Skeletal muscle tissue (tissue), 3 donors: ENCODE measurements at regions not wholly inside any gene's neighbourhood (a gene's known extent, or its start where the extent isn't known, plus 50 kb on each side); places are given as distances from the start of the nearest gene placed in this dataset.

Experiments used
- H3K27ac ChIP-seq: one replicate; pipeline ENCODE4 v1.7.0; 2013; ENCODE audit warnings: mild to moderate bottlenecking, low read depth, low read length, inconsistent platforms
- H3K27me3 ChIP-seq, 3 donors: one replicate each; pipeline ENCODE4 v1.7.0; 2013; ENCODE audit warnings: low read length in 3 of 3; ENCODE audit not compliant: control insufficient read depth in 3 of 3, insufficient read depth in 3 of 3
- H3K36me3 ChIP-seq, 3 donors: one replicate each; pipeline ENCODE4 v1.7.0; 2013; ENCODE audit warnings: low read length in 3 of 3; ENCODE audit not compliant: control insufficient read depth in 3 of 3, insufficient read depth in 3 of 3
- H3K4me1 ChIP-seq, 3 donors: one replicate each; pipeline ENCODE4 v1.7.0; 2013; ENCODE audit warnings: low read length in 3 of 3, mild to moderate bottlenecking in 3 of 3; ENCODE audit not compliant: control insufficient read depth in 3 of 3, insufficient read depth in 3 of 3
- H3K4me3 ChIP-seq, 3 donors: one replicate each; pipeline ENCODE4 v1.7.0; 2013; ENCODE audit warnings: low read length in 3 of 3
- H3K9ac ChIP-seq, 3 donors: one replicate each; pipeline ENCODE4 v1.7.0; 2013; ENCODE audit warnings: low read length in 3 of 3, mild to moderate bottlenecking in 3 of 3, moderate library complexity in 2 of 3, low read depth in 1 of 3
- H3K9me3 ChIP-seq, 3 donors: one replicate each; pipeline ENCODE4 v1.7.0; 2013; ENCODE audit warnings: low read length in 3 of 3; ENCODE audit not compliant: control insufficient read depth in 3 of 3
- donor health status: Osteomylitis.

DNA sequence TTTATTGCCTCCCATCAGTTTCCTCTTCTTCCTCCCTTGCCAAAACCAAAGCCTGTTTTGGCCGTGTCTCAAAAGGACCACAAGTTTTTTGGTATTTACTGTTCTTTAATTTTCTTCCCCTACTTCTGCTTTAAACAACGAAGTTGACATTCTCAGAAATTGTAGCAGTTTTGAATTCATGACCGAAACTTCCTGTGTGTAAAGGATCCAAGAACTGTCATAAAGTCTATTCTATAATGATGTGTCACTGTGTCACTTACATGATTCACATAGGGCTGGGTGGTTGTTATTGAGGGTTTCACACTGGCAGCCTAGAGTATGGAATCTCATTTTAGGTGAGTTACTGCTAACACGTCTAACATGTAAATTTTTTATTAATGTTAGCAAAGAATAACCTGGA lies 741.0 kb upstream of the KLHL1 start:
- no peak overlapping the region for H3K27ac ChIP-seq
- H3K9ac ChIP-seq = no peak overlapping the region
- no peaks in the 10 kb centered on the region for H3K4me1 ChIP-seq
- H3K9me3 ChIP-seq = peaks cover 0 to 1% (median 0%) of the 10 kb centered on the region in 3 donors
- no peak overlapping the region for H3K4me3 ChIP-seq
- no peaks in the 10 kb centered on the region for H3K36me3 ChIP-seq
- H3K27me3 ChIP-seq = no peaks in the 10 kb centered on the region

DNA sequence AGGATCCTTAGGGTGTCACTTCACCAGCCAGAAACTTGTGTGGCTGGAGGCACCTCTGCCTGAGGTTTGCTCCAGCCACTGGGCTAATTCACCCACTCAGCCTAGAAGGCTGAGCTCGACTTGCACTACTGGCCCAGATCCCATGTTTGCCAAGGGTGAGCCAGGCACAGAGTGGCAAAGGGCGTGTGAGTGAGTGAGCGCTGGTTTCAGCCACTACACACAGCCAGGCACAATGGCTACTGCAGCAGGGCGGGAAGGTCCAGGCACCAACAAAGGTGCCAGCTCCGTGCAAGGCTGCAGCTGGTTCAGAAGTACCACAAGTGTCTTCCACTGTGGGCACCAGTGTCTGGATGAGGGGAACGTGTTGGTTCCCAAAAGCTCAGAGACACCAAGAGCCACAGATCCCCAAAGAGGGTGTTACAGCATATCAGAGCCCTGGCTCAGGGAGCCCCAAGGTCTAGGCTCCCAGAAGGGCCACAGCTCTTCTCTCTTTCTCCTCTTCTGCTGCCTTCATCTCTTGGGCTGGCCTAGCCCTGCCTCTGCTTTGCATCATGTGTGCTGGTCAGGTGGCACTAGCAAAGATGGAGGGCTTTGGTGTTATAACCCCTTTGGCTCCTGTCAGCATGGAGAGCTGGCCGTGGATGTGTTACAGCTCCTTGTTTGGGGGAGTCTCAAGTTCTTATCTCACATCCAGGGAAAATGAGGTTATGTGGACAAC lies 736.3 kb upstream of the KLHL1 start:
- Histone ChIP-seq H3K36me3 (no peaks in the 10 kb centered on the region), H3K9ac (no peak overlapping the region), H3K4me1 (no peaks in the 10 kb centered on the region), H3K4me3 (no peak overlapping the region), H3K27ac (no peak overlapping the region), H3K27me3 (peaks cover 0 to 3% (median 0%) of the 10 kb centered on the region in 3 donors), H3K9me3 (peaks cover 0 to 1% (median 0%) of the 10 kb centered on the region in 3 donors)

DNA sequence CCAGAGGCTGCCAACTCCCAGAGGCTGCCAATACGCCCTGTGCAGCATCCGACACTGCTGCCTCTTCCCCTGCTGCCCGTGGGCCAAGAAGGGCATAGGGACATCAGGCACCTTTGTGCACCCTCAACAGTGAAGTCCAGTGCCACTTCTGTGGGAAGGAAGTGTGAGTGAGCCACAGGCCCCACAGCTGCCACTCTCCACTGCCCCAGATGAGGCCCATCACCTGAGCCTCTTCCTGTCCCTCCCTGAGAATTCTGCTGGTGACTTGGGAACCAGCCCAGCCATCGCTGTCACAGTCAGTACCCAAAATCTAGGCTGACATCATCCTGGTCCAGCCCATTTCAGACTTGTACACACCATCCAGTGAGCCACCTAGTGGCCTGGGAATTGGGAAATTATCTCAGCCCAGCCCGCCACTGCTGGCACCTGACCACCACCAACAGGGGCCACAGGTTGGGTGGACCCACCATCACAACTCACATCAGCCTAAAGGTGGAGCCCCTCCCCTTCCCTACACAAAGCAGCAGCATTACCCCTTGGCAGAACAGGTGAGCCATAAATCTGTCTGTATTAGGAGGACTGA lies 733.9 kb upstream of the KLHL1 start:
- Histone ChIP-seq H3K36me3 (no peaks in the 10 kb centered on the region), H3K9me3 (peaks cover 0 to 1% (median 0%) of the 10 kb centered on the region in 3 donors), H3K4me3 (no peak overlapping the region), H3K27ac (no peak overlapping the region), H3K4me1 (no peaks in the 10 kb centered on the region), H3K9ac (no peak overlapping the region), H3K27me3 (peaks cover 0 to 3% (median 0%) of the 10 kb centered on the region in 3 donors)

DNA sequence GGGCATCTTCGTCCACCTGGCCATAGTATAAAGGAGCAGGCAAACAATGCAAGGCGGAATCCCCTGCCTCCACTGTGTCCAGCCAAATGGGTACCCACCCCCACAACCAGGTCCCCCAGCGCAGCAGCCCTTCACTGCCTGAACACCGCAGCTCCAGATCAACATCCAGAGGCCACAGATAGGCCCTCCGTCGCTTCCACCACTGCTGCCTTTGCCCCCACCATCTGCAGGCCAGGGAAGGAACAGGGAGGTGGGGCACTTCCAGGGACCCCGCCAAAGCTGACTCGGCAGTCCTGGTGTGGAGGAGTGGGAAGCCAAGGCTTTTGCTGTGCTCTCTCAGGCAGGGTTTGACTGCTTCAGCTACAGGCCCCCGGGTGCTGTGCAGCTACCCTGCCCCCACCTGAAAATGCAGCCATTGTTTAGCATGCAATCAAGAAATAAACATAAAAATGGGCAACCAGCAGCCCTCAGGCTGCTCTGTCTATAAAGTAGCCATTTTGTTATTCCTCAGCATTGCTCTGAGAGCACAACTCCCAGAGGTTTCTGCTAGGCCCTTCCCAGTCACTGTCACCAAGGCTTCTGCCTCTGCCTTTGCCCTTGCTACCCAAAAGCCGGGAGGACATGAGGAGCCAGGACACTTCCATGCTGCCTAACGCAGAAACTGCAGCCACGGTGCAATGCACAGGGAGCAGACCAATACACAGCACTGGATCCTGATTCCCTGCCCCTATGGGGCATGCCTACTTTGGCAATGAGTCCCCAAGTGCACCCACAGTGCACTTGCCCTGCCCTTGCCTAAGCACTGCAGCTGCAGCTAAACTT lies 733.2 kb upstream of the KLHL1 start:
- H3K9me3 ChIP-seq = peaks cover 0 to 1% (median 0%) of the 10 kb centered on the region in 3 donors
- no peak overlapping the region for H3K9ac ChIP-seq
- no peaks in the 10 kb centered on the region for H3K36me3 ChIP-seq
- H3K27ac ChIP-seq = no peak overlapping the region
- no peaks in the 10 kb centered on the region for H3K4me1 ChIP-seq
- H3K4me3 ChIP-seq = no peak overlapping the region
- peaks cover 0 to 3% (median 0%) of the 10 kb centered on the region in 3 donors for H3K27me3 ChIP-seq

DNA sequence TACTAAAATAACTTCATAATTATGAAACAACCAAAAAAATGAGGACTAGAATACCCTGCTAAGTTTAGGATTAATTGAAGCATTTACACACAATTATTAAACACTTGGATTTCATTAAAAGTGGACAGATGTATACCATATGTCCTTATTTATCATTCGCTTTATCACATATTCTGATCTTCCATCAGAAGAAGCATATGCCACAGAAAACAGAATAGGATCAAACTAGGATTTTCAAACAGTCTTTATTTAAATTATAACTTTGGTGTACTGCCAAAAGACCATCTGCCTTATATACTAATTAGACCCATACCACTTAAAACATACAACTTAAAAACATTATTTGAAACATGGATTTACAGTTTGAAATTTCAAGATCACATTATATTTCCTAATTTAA lies 727.1 kb upstream of the KLHL1 start:
- H3K36me3 ChIP-seq = no peaks in the 10 kb centered on the region
- no peak overlapping the region for H3K4me3 ChIP-seq
- no peak overlapping the region for H3K9ac ChIP-seq
- H3K4me1 ChIP-seq = no peaks in the 10 kb centered on the region
- H3K9me3 ChIP-seq = no peaks in the 10 kb centered on the region
- H3K27me3 ChIP-seq = peaks cover 0 to 2% (median 0%) of the 10 kb centered on the region in 3 donors
- H3K27ac ChIP-seq = no peak overlapping the region

DNA sequence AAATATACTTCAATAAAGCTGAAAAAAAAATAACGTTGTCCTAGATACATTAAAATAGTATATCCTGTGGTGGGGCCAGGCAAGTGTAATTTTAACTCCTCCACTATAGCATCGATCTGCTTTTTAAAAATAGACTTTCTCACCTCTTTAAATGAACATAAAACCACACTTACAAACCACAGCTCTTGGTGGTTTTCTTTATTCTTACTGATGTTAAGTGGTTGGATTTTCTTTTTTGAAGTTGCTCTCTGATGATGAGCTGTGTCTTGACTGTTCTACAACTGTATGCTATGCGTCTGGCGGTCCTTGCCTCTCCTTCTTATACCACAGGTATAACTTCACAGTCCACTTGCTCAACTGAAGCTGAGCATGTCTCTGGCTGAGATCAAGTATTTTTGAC lies 721.5 kb upstream of the KLHL1 start:
- H3K36me3 ChIP-seq = no peaks in the 10 kb centered on the region
- H3K9me3 ChIP-seq = no peaks in the 10 kb centered on the region
- H3K4me3 ChIP-seq = no peak overlapping the region
- H3K9ac ChIP-seq = no peak overlapping the region
- H3K27me3 ChIP-seq = no peaks in the 10 kb centered on the region
- no peak overlapping the region for H3K27ac ChIP-seq
- H3K4me1 ChIP-seq = no peaks in the 10 kb centered on the region

DNA sequence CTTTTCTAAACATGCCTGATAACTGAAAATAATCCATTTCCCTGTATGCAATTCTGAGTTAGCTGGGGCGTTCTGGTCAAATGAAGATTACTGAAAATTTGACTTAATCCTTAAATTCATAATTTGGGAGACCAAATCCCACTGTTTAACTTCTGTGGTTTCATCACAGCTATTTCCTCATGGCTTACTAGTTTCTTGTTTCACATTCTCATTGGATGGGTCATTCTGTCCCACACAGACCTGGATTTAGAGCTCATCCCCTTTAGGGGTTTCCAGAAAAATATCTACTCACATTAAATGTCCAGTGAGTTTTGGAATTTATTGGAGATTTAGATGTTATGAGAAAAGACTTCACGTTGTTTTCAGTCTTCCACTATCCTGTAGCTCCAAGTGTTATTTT lies 709.3 kb upstream of the KLHL1 start:
- H3K4me3 ChIP-seq = no peak overlapping the region
- H3K27ac ChIP-seq = no peak overlapping the region
- H3K4me1 ChIP-seq = no peaks in the 10 kb centered on the region
- no peaks in the 10 kb centered on the region for H3K36me3 ChIP-seq
- no peak overlapping the region for H3K9ac ChIP-seq
- H3K9me3 ChIP-seq = no peaks in the 10 kb centered on the region
- no peaks in the 10 kb centered on the region for H3K27me3 ChIP-seq

DNA sequence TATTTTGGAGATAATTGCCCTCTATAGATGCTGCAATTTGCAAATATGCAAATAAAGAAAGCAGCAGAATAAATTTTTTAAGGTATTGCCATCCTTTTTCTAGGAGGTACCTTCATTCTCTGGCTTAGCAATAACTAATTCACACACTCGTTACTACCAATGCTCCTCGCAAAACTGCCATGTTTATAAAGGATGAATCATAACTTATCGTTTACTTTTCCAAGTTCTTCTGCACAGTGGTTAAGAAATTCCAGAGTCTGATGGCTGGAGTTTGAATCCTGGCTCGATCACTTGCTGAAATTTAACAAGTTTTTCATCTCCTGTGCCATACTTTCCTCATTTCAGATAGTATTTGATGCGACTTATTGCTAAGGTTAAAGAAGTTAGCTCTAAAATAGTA lies 708.6 kb upstream of the KLHL1 start:
- H3K36me3 ChIP-seq = no peaks in the 10 kb centered on the region
- no peaks in the 10 kb centered on the region for H3K4me1 ChIP-seq
- no peaks in the 10 kb centered on the region for H3K9me3 ChIP-seq
- no peak overlapping the region for H3K9ac ChIP-seq
- H3K4me3 ChIP-seq = no peak overlapping the region
- no peak overlapping the region for H3K27ac ChIP-seq
- H3K27me3 ChIP-seq = no peaks in the 10 kb centered on the region

DNA sequence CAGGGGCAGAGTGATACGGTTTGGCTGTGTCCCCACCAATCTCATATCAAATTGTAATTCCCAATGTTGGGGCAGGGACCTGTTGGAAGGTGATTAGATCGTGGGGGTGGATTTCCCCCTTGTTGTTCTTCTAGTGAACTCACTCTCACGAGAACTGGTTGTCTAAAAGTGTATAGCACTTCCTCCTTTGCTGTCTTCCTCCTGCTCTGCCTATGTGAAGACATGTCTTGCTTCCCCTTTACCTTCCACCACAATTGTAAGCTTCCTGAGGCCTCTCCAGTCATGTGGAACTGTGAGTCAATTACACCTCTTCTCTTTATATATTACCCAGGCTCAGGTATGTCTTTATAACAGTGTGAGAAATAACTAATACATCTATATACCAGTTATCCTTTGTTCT lies 706.4 kb upstream of the KLHL1 start:
- H3K4me3 ChIP-seq = no peak overlapping the region
- H3K9me3 ChIP-seq = no peaks in the 10 kb centered on the region
- H3K9ac ChIP-seq = no peak overlapping the region
- no peak overlapping the region for H3K27ac ChIP-seq
- no peaks in the 10 kb centered on the region for H3K4me1 ChIP-seq
- no peaks in the 10 kb centered on the region for H3K27me3 ChIP-seq
- H3K36me3 ChIP-seq = no peaks in the 10 kb centered on the region

DNA sequence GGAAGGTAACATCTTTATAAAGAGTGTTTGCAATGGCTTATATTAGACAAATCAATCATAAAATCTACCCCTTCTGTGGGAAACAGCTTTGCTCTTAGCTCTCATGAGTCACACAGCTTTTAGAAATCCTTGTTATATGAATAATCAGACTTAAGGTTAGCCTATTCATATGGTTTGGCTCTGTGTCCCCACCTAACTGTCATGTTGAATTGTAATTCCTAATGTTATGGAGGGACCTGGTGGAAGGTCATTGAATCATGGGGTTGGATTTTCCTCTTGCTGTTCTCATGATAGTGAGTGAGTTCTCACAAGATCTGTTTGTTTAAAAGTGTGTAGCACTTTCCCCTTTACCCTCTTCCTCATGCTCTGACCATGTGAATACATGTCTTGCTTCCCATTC lies 704.2 kb upstream of the KLHL1 start:
- Histone ChIP-seq H3K9ac (no peak overlapping the region), H3K4me3 (no peak overlapping the region), H3K9me3 (no peaks in the 10 kb centered on the region), H3K4me1 (no peaks in the 10 kb centered on the region), H3K36me3 (no peaks in the 10 kb centered on the region), H3K27ac (no peak overlapping the region), H3K27me3 (no peaks in the 10 kb centered on the region)
